SK-N-MC (cell line): ENCODE measurements at regions not wholly inside any gene's neighbourhood (a gene's known extent, or its start where the extent isn't known, plus 50 kb on each side); places are given as distances from the start of the nearest gene placed in this dataset.

Experiments used
- DNase-seq: peaks from one replicate; pipeline ENCODE4 v3.0.0-alpha.2; 2011; ENCODE audit warnings: low read depth, low spot score
- H3K27ac ChIP-seq: fragments of 200-600 bp; sonication (generic); 2 replicates; pipeline ENCODE4 v1.5.1; 2016; ENCODE audit warnings: mixed run types
- H3K36me3 ChIP-seq: fragments of 200-600 bp; sonication (generic); 2 replicates; pipeline ENCODE4 v1.6.1; 2017; ENCODE audit warnings: antibody characterized with exemption, low read length, mixed read lengths; ENCODE audit not compliant: insufficient read depth
- H3K4me3 ChIP-seq: fragments of 200-600 bp; sonication (generic); 2 replicates; pipeline ENCODE4 v1.5.1; 2016
- H3K9ac ChIP-seq: fragments of 200-600 bp; sonication (generic); 2 replicates; pipeline ENCODE4 v1.8.0; 2017; ENCODE audit warnings: mixed run types, mixed read lengths; ENCODE audit not compliant: insufficient read length
- H3K9me3 ChIP-seq: fragments of 200-600 bp; sonication (generic); 2 replicates; pipeline ENCODE4 v1.6.1; 2017; ENCODE audit warnings: low read depth, mild to moderate bottlenecking, antibody characterized with exemption, low read length, moderate library complexity, mixed read lengths
- EZH2 ChIP-seq: fragments of 200-600 bp; sonication (generic); IDR thresholded peaks from one replicate; pipeline ENCODE4 v1.6.1; 2017; ENCODE audit warnings: antibody characterized with exemption
- FOXP2 ChIP-seq: optimal IDR thresholded peaks from 2 replicates; pipeline ENCODE3; 2011; ENCODE audit warnings: mild to moderate bottlenecking, moderate library complexity; ENCODE audit not compliant: insufficient read depth; ENCODE audit errors: extremely low read length, control extremely low read depth
- POLR2AphosphoS5 ChIP-seq: IDR thresholded peaks from 2 replicates; pipeline ENCODE4 v1.6.1; 2012; ENCODE audit warnings: mild to moderate bottlenecking, low read depth, low read length, borderline replicate concordance

DNA sequence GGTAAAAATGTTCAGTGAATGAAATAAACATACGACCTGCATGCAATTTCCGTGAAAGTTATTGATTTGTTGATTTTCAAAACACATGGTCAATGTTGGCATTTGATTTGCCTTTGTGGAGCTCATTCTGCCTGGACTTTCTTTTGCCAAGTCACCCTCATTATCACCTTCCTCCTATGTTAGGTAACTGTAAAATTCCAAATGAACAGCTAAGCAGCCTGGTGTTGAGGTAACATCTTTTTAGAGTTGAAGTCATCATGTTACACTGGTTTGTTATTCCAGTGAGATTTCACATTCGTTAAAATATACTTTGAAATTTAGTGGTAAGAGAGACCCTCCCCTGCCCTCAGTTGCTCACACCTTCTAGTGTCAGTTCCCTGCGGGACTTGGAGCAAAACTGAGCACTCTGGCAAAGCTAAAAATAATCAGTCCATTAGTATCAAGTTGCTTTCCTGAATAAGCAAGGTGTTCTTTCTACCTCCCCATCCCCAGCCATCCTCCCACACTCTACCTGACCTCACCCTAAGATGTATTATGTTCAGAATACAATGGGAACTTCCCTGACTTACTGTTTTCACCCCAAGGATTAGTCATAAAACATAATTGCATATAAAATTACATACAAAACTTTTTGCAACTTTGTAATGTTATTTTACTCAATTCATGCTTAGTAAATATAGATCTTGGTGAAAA, 283.3 kb upstream of the SEMA3A start:
- H3K36me3 ChIP-seq, result no peaks in the 10 kb centered on the region
- H3K9me3 ChIP-seq, result no peaks in the 10 kb centered on the region
- no peak overlapping the region for H3K4me3 ChIP-seq
- no peak overlapping the region for H3K9ac ChIP-seq
- no peak overlapping the region for H3K27ac ChIP-seq
- DNase-seq, result no peak
- TF ChIP-seq FOXP2, result no peak
- TF ChIP-seq POLR2AphosphoS5, result no peak
- no peak for TF ChIP-seq EZH2

DNA sequence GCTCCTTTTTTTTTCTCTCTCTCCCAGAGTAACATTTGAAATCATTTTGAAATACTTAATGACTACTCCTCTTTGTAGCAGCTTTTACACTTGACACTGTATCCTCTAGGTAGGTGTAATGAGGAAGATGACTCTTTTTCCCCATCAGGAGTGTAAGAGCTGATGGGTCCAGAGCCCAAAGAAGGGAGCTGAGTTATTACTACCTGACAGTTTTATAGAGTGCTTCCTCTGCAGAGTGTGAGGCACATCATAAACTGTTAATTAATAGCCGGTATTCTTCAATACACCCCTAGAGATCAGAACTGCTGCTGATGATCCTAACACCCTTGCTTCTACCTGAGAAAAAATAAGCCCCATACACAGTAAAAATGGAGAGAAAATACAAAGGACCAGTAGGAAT, 279.8 kb upstream of the SEMA3A start:
- no peak for DNase-seq
- Histone ChIP-seq H3K9me3 (no peaks in the 10 kb centered on the region), H3K9ac (no peak overlapping the region), H3K36me3 (no peaks in the 10 kb centered on the region), H3K27ac (no peak overlapping the region), H3K4me3 (no peak overlapping the region)
- TF ChIP-seq EZH2, result no peak
- TF ChIP-seq POLR2AphosphoS5, result no peak
- no peak for TF ChIP-seq FOXP2

DNA sequence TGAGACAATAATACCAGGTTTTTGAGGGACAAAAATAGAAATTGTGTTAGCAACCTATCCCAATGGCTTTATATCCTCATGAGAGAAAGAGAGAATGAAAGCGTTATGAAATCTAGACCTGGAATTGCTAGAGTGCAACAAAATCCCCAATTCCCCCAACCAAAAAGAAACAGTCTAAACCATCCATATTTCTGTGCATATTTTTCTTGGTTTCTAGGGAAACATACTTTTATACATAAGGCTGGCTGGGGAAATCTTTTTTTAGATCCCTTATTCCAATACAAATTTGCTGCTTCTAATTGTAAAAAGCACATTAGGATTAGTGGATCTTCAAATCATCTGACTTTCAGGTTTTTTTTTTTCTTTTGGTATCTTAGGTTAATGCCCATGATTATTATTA, 277.0 kb upstream of the SEMA3A start:
- no peak overlapping the region for H3K9ac ChIP-seq
- DNase-seq, result no peak
- no peaks in the 10 kb centered on the region for H3K36me3 ChIP-seq
- no peak overlapping the region for H3K4me3 ChIP-seq
- no peak overlapping the region for H3K27ac ChIP-seq
- no peak for TF ChIP-seq POLR2AphosphoS5
- TF ChIP-seq EZH2, result no peak
- no peak for TF ChIP-seq FOXP2
- H3K9me3 ChIP-seq, result no peaks in the 10 kb centered on the region

DNA sequence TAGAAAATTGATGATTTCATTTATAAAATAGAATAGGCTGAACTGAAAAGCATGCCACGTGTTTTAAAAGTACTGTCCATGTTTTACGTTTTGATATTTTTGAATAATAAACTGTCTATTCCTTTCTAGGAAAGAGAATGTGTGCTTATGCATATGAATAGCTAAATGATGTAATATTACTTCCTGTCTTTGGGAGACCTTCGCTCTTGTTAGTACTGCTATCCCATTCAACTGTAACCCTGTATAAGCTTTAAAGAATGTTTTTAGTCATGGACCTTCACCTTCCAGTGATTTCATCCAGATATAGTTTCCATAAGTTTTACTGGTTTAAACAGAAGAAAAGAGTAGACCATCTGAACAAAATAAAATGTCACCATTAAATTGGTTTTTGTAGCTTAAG, 274.4 kb upstream of the SEMA3A start:
- H3K4me3 ChIP-seq, result peak overlapping the region; percentile 51
- no peak for TF ChIP-seq EZH2
- TF ChIP-seq FOXP2, result no peak
- no peak for TF ChIP-seq POLR2AphosphoS5
- H3K27ac ChIP-seq, result no peak overlapping the region; the same call in 1 of the 2 replicates
- DNase-seq, result no peak
- no peaks in the 10 kb centered on the region for H3K36me3 ChIP-seq
- H3K9me3 ChIP-seq, result no peaks in the 10 kb centered on the region
- H3K9ac ChIP-seq, result no peak overlapping the region

DNA sequence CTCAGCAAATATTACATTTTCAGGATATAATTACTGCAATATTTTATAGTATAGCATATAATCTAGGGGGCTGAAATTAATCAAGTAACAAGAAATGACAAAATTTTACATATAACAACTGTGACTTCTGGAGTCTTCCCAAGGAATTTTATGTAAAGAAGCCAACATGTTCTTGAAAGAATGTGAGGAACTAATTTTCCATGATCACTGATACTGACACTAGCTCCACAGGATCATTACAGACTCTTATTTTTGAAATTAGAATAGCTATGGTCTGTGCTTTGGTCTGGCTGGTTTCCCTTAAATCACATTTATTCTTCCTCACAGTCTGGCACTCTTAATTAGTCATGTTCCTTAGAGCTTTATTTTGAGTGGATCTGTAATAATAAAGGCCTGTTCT, 267.7 kb upstream of the SEMA3A start:
- TF ChIP-seq FOXP2 (no peak), POLR2AphosphoS5 (no peak), EZH2 (no peak)

DNA sequence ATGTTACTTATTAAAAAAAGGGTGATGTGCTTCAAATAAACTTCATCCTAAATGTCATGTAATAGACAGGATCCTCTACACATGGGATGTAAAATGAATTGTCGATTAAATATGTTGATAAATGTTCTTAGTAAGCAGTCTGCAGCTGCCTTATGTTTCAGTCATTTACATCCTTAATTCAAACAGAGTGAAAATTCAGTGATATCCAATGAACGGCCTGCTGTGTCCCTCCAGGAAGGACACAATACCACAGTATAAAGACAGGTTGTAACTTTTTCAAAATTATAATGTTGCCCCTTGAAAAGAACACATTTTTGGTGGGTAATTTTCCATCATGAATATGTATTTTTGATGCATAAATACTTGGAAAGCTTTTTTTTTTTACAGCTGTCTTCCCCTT, 266.5 kb upstream of the SEMA3A start:
- no peak overlapping the region for H3K9ac ChIP-seq
- H3K27ac ChIP-seq, result peak overlapping the region; percentile 20; the same call in 1 of the 2 replicates
- H3K4me3 ChIP-seq, result no peak overlapping the region; the same call in 1 of the 2 replicates
- DNase-seq, result no peak
- no peaks in the 10 kb centered on the region for H3K36me3 ChIP-seq
- TF ChIP-seq POLR2AphosphoS5 (no peak), FOXP2 (no peak), EZH2 (no peak)
- no peaks in the 10 kb centered on the region for H3K9me3 ChIP-seq

More for the DNA sequence above, 267.7 kb upstream of the SEMA3A start:
- DNase-seq, result no peak
- H3K36me3 ChIP-seq, result no peaks in the 10 kb centered on the region
- H3K9ac ChIP-seq, result no peak overlapping the region
- no peaks in the 10 kb centered on the region for H3K9me3 ChIP-seq
- no peak overlapping the region for H3K4me3 ChIP-seq
- no peak overlapping the region; the same call in 1 of the 2 replicates for H3K27ac ChIP-seq

DNA sequence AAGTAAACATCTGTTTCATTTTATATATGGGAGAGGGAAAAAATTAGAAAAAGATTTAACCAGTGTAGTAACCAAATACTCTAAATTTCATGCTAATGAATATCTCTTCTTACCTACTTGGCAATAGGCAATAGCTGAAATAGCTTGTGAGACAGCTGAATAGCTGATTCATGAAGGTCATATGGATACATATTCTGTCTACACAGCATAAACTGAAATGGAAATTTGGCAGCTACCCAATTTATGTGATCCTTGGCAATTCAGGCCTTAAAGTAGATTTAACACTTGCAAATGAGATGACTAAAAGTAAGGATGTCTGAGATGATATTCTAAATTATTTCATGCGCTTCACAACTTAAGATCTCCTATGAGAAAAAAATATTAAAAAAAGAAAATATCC, 261.2 kb upstream of the SEMA3A start:
- H3K4me3 ChIP-seq, result no peak overlapping the region; the same call in 1 of the 2 replicates
- H3K9me3 ChIP-seq, result no peaks in the 10 kb centered on the region
- peak; percentile 64 for DNase-seq
- no peak overlapping the region for H3K9ac ChIP-seq
- no peaks in the 10 kb centered on the region for H3K36me3 ChIP-seq
- H3K27ac ChIP-seq, result peak overlapping the region; percentile 65
- TF ChIP-seq POLR2AphosphoS5 (peak; percentile 49; the same call in 1 of the 2 replicates), FOXP2 (no peak)

DNA sequence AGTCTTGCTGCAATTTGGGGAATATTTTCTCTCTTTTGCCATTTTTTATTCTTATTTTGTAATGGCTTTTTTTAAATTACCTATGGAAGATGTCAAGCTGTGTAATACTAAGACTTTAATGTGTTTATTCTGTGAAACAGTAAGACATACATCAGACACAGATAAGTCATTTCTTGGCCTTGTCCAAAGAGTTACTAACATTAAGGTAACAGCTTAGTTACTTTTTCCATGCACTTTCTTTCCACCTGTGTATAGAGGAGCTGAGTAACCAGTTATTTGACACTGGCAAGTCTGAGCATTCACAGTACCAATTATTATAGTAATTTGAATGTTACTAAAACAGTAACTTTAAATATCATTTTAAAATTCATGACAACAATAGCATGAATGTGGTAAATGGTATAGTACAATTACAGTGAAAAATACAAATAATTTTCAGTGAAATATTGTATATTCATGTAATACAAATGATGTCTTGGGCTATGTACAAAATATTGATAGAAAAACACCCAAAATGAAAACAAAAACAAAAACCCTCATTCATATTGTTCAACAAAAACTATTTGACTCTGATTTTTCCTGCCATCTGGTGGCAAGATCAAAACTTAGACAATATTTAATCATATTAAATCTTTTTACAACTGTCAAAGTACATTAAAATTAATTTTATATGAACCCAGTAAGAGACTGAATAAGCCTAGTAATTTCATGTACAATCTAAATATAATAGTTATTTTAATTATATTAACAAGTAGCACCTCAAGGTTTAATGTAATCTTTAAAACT, 259.8 kb upstream of the SEMA3A start:
- no peak for DNase-seq
- no peaks in the 10 kb centered on the region for H3K9me3 ChIP-seq
- H3K27ac ChIP-seq, result no peak overlapping the region
- no peak for TF ChIP-seq POLR2AphosphoS5
- TF ChIP-seq FOXP2, result no peak
- no peak for TF ChIP-seq EZH2
- H3K4me3 ChIP-seq, result no peak overlapping the region
- H3K36me3 ChIP-seq, result no peaks in the 10 kb centered on the region
- no peak overlapping the region for H3K9ac ChIP-seq
